ENCODE measurements at regions not wholly inside any gene's neighbourhood (a gene's known extent, or its start where the extent isn't known, plus 50 kb on each side); places are given as distances from the start of the nearest gene placed in this dataset.
"Not testable (repeated sequence)": the region's sequence is repeated elsewhere in the genome, so short reads cannot be mapped to it uniquely, and the experiment has no call there.

- DNase-seq: peak; percentile 12
Measured at GRCh38 chr22:25420925-25421904, 143.3 kb upstream of the GRK3 start.

- not testable (repeated sequence) for DNase-seq
Measured at GRCh38 chr22:25426530-25427308, 137.8 kb upstream of the GRK3 start.

GRCh38 chr22:25431637-25432342 lies 132.7 kb upstream of the GRK3 start:
- DNase-seq: not testable (repeated sequence)

- DNase-seq: not testable (repeated sequence)
Measured at GRCh38 chr22:25433381-25433970, 131.0 kb upstream of the GRK3 start.

GRCh38 chr22:25437414-25438160 lies 126.9 kb upstream of the GRK3 start:
- DNase-seq: peak; percentile 59

GRCh38 chr22:25447067-25447685 lies 117.3 kb upstream of the GRK3 start:
- DNase-seq: peak; percentile 25

GRCh38 chr22:25447686-25448434 lies 116.6 kb upstream of the GRK3 start:
- peak; percentile 92 for DNase-seq

GRCh38 chr22:25448435-25449051 lies 115.9 kb upstream of the GRK3 start:
- peak; percentile 48 for DNase-seq

GRCh38 chr22:25449781-25450317 lies 114.6 kb upstream of the GRK3 start:
- no peak for DNase-seq

- no peak for DNase-seq
Measured at GRCh38 chr22:25451480-25452114, 112.9 kb upstream of the GRK3 start.

- no peak for DNase-seq
Measured at GRCh38 chr22:25452116-25452700, 112.3 kb upstream of the GRK3 start.

- no peak for DNase-seq
Measured at GRCh38 chr22:25453058-25453457, 111.4 kb upstream of the GRK3 start.

GRCh38 chr22:25453557-25453956 lies 110.9 kb upstream of the GRK3 start:
- DNase-seq: no peak

GRCh38 chr22:25456300-25457043 lies 108.0 kb upstream of the GRK3 start:
- DNase-seq: not testable (repeated sequence)

GRCh38 chr22:25458631-25459030 lies 105.8 kb upstream of the GRK3 start:
- not testable (repeated sequence) for DNase-seq

- not testable (repeated sequence) for DNase-seq
Measured at GRCh38 chr22:25460682-25461081, 103.8 kb upstream of the GRK3 start.

GRCh38 chr22:25461301-25461700 lies 103.2 kb upstream of the GRK3 start:
- no peak for DNase-seq

Data from NCI-H82 (cell line).